IMR-90 (cell line): ENCODE measurements at regions not wholly inside any gene's neighbourhood (a gene's known extent, or its start where the extent isn't known, plus 50 kb on each side); places are given as distances from the start of the nearest gene placed in this dataset.

Experiments used
- ATAC-seq: fragments of 200-7000 bp; cut with Tn5 transposase; 2 replicates; pipeline ENCODE4 v1.9.1; 2020; ENCODE audit warnings: low read depth, mild to moderate bottlenecking, moderate library complexity
- BruUV-seq: library from RNA; stranded (reverse); fragments of 400-500 nt; replicated peaks from 2 replicates; lab custom pipeline; 2021; lab: Mats Ljungman, UMichigan
- CTCF ChIA-PET: fragments of 300-600 bp; formaldehyde crosslinking; extraction: SDS; loops from one replicate; lab custom pipeline; 2021; ENCODE audit warnings: antibody characterized with exemption; lab: Yijun Ruan, JAX
- POLR2A ChIA-PET: fragments of 300-600 bp; sonication (Branson Sonifier 250); formaldehyde crosslinking; loops from one replicate; lab custom pipeline; 2022; ENCODE audit warnings: antibody characterized with exemption; ENCODE audit not compliant: unreplicated experiment; lab: Charles Lee
- DNase-seq: peaks from one replicate; pipeline ENCODE4 v3.0.0; 2013
- H2AFZ ChIP-seq: replicated peaks from 2 replicates; pipeline ENCODE3; 2013; ENCODE audit warnings: low read length, mild to moderate bottlenecking; ENCODE audit not compliant: poor library complexity
- H2AK5ac ChIP-seq: 2 replicates; pipeline ENCODE4 v1.6.1; 2013; ENCODE audit warnings: low read depth, low read length, inconsistent platforms
- H2AK9ac ChIP-seq: replicated peaks from 2 replicates; pipeline ENCODE3; 2013; ENCODE audit warnings: mild to moderate bottlenecking, low read depth, low read length, moderate library complexity; ENCODE audit not compliant: poor library complexity
- H2BK120ac ChIP-seq: 2 replicates; pipeline ENCODE4 v1.6.1; 2013; ENCODE audit warnings: low read depth, low read length, inconsistent platforms
- H2BK15ac ChIP-seq: 3 replicates; pipeline ENCODE4 v1.6.1; 2013; ENCODE audit warnings: low read depth, low read length, inconsistent platforms
- H2BK20ac ChIP-seq: 2 replicates; pipeline ENCODE4 v1.6.1; 2013; ENCODE audit warnings: low read depth, mild to moderate bottlenecking, inconsistent platforms, low read length, moderate library complexity
- H2BK5ac ChIP-seq: 2 replicates; pipeline ENCODE4 v1.6.1; 2013; ENCODE audit warnings: mild to moderate bottlenecking, low read depth, low read length, inconsistent platforms; ENCODE audit not compliant: poor library complexity, severe bottlenecking
- H3K14ac ChIP-seq: replicated peaks from 2 replicates; pipeline ENCODE4 v1.6.1; 2013; ENCODE audit warnings: low read depth, low read length, inconsistent platforms
- H3K18ac ChIP-seq: 2 replicates; pipeline ENCODE4 v1.6.1; 2013; ENCODE audit warnings: low read depth, low read length, control low read depth
- H3K23ac ChIP-seq: 2 replicates; pipeline ENCODE4 v1.6.1; 2013; ENCODE audit warnings: low read depth, low read length, inconsistent platforms
- H3K27ac ChIP-seq: 2 replicates; pipeline ENCODE4 v1.5.1; 2013; ENCODE audit warnings: mild to moderate bottlenecking, control low read depth, low read length; ENCODE audit not compliant: insufficient read depth
- H3K27me3 ChIP-seq: 2 replicates; pipeline ENCODE4 v1.6.1; 2013; ENCODE audit warnings: low read length; ENCODE audit not compliant: control insufficient read depth, insufficient read depth
- H3K36me3 ChIP-seq: 2 replicates; pipeline ENCODE4 v1.6.1; 2013; ENCODE audit warnings: low read length, mixed read lengths; ENCODE audit not compliant: control insufficient read depth, insufficient read depth
- H3K4ac ChIP-seq: 2 replicates; pipeline ENCODE4 v1.6.1; 2013; ENCODE audit warnings: low read depth, low read length, inconsistent platforms
- H3K4me1 ChIP-seq: 2 replicates; pipeline ENCODE4 v1.6.1; 2013; ENCODE audit warnings: low read length, mixed read lengths; ENCODE audit not compliant: control insufficient read depth, insufficient read depth
- H3K4me2 ChIP-seq: 2 replicates; pipeline ENCODE4 v1.6.1; 2013; ENCODE audit warnings: low read depth, mild to moderate bottlenecking, control low read depth, low read length, moderate library complexity
- H3K4me3 ChIP-seq: 2 replicates; pipeline ENCODE4 v1.5.1; 2013; ENCODE audit warnings: low read depth, mild to moderate bottlenecking, control low read depth, low read length, moderate library complexity; ENCODE audit not compliant: insufficient read depth
- H3K56ac ChIP-seq: 2 replicates; pipeline ENCODE4 v1.6.1; 2013; ENCODE audit warnings: low read length, inconsistent platforms; ENCODE audit not compliant: insufficient read depth; ENCODE audit errors: extremely low read depth
- H3K79me1 ChIP-seq, 2 experiments: 2 replicates each; pipeline ENCODE4 v1.6.1; 2013; ENCODE audit warnings: low read length in 2 of 2, inconsistent platforms in 1 of 2, low read depth in 1 of 2
- H3K9ac ChIP-seq: 2 replicates; pipeline ENCODE4 v1.6.1; 2013; ENCODE audit warnings: low read depth, low read length, control low read depth
- H3K9me1 ChIP-seq: 2 replicates; pipeline ENCODE4 v1.6.1; 2013; ENCODE audit warnings: low read length, inconsistent platforms; ENCODE audit not compliant: insufficient read depth
- H3K9me3 ChIP-seq: 2 replicates; pipeline ENCODE4 v1.6.1; 2013; ENCODE audit warnings: low read length; ENCODE audit not compliant: control insufficient read depth, insufficient read depth
- H4K20me1 ChIP-seq: 2 replicates; pipeline ENCODE4 v1.6.1; 2013; ENCODE audit warnings: low read length, inconsistent platforms; ENCODE audit not compliant: insufficient read depth
- H4K5ac ChIP-seq: 2 replicates; pipeline ENCODE4 v1.6.1; 2013; ENCODE audit warnings: mild to moderate bottlenecking, low read depth, low read length, control low read depth
- H4K8ac ChIP-seq, 2 experiments: 2 replicates each; pipeline ENCODE4 v1.6.1; 2013; ENCODE audit warnings: low read depth in 2 of 2, low read length in 2 of 2, control low read depth in 1 of 2, inconsistent platforms in 1 of 2
- H4K91ac ChIP-seq: 2 replicates; pipeline ENCODE4 v1.6.1; 2013; ENCODE audit warnings: low read depth, low read length, inconsistent platforms; ENCODE audit not compliant: insufficient read depth
- BHLHE40 ChIP-seq: fragments of 150-350 bp; IDR thresholded peaks from 2 replicates; pipeline ENCODE4 v1.6.1; 2016; ENCODE audit warnings: mild to moderate bottlenecking, low read depth, low read length
- CHD1 ChIP-seq: IDR thresholded peaks from 2 replicates; pipeline ENCODE4 v1.6.1; 2012; ENCODE audit warnings: low read depth, low read length, improper control_type of control experiment
- FOS ChIP-seq: fragments of 150-350 bp; IDR thresholded peaks from 2 replicates; pipeline ENCODE4 v1.6.1; 2016; ENCODE audit warnings: low read depth, low read length
- NFE2L2 ChIP-seq: fragments of 150-350 bp; IDR thresholded peaks from 2 replicates; pipeline ENCODE4 v1.6.1; 2016; ENCODE audit warnings: low read depth, mild to moderate bottlenecking, low read length
- RCOR1 ChIP-seq: IDR thresholded peaks from 2 replicates; pipeline ENCODE4 v1.6.1; 2012; ENCODE audit warnings: mild to moderate bottlenecking, low read length, improper control_type of control experiment; ENCODE audit not compliant: insufficient replicate concordance
- WGBS, 2 experiments: methylation state at CpG; one replicate each; pipeline versions ENCODE4 v1.1.5 to v1.1.7; 2013; ENCODE audit warnings: missing lambda C conversion rate in 2 of 2; ENCODE audit not compliant: insufficient read length in 1 of 2; ENCODE audit errors: extremely low coverage in 2 of 2; 5-methylcytosine and 5-hydroxymethylcytosine counted together
- dilution Hi-C: fragments of 300-500 bp; cut with HindIII; formaldehyde crosslinking; loops from one replicate; pipeline ENCODE4 v1.14.3; 2018; ENCODE audit warnings: low sequenced_read_pairs; ENCODE audit not compliant: unreplicated experiment
- in situ Hi-C: fragments of 300-500 bp; cut with MboI; formaldehyde crosslinking; loops from 3 replicates; pipeline ENCODE4 v1.14.3; 2019; ENCODE audit warnings: low sequenced_read_pairs, inconsistent platforms, mixed read lengths
- intact Hi-C: fragments of 100-400 bp; cut with micrococcal nuclease; formaldehyde crosslinking; loops from 2 replicates; pipeline ENCODE4 v1.10.0; 2022
- TF ChIP-seq, protein P1 (sequence below): fragments of 150-350 bp; IDR thresholded peaks from 2 replicates; pipeline ENCODE4 v1.6.1; 2017; ENCODE audit warnings: mild to moderate bottlenecking, antibody characterized with exemption, low read length, low read depth

DNA sequence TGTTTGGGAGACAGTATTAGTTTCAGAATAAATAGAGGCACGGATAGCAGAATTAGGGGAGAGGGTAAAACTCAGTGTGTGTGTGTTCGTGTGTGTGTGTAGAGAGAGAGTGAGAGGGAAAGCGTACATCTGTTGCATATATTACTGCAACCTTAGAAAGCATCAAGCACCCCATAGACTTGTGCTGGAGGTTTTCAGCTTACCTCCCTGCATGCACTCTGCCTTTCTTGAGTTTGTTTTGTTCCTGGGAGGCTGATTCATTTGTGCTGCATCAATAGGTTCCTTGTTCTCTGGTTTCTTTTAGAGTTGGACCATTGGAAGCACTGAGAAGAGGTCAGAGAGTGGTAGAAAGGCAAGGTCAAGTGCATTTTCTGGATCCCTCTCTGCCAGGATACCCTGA, 104.4 kb upstream of the KCNK1 start:
- ChIA-PET POLR2A (no interaction called here), CTCF (interaction anchor here (0.6 kb wide), 2 partner anchors 68 to 1237 kb away, joined by 3 to 4 read pairs; no protein-coding TSS in a partner anchor)
- H2BK15ac ChIP-seq, result no peak overlapping the region
- H3K14ac ChIP-seq, result no peak overlapping the region
- H3K4me1 ChIP-seq, result no peaks in the 10 kb centered on the region
- no peaks in the 10 kb centered on the region for H3K9me1 ChIP-seq
- H3K9ac ChIP-seq, result no peak overlapping the region
- TF ChIP-seq, protein P1, sequence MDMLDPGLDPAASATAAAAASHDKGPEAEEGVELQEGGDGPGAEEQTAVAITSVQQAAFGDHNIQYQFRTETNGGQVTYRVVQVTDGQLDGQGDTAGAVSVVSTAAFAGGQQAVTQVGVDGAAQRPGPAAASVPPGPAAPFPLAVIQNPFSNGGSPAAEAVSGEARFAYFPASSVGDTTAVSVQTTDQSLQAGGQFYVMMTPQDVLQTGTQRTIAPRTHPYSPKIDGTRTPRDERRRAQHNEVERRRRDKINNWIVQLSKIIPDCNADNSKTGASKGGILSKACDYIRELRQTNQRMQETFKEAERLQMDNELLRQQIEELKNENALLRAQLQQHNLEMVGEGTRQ, result no peak
- TF ChIP-seq FOS, result no peak
- no peak for TF ChIP-seq RCOR1
- TF ChIP-seq BHLHE40, result no peak
- no peak for TF ChIP-seq CHD1
- TF ChIP-seq NFE2L2, result no peak
- no peaks in the 10 kb centered on the region for H4K20me1 ChIP-seq
- DNase-seq (no peak), ATAC-seq (no peak)
- no peak overlapping the region for H2BK120ac ChIP-seq
- no peak overlapping the region for H2AK5ac ChIP-seq
- no peaks in the 10 kb centered on the region for H3K27me3 ChIP-seq
- no peak overlapping the region for H2BK20ac ChIP-seq
- H4K5ac ChIP-seq, result no peak overlapping the region
- H3K79me1 ChIP-seq, result no peaks in the 10 kb centered on the region
- H3K4ac ChIP-seq, result no peak overlapping the region
- no peak overlapping the region for H2AFZ ChIP-seq
- no peak overlapping the region for H3K27ac ChIP-seq
- WGBS, 2 experiments, result no CpG with 5 or more reads among the region's 3 CpGs
- H2AK9ac ChIP-seq, result no peak overlapping the region
- H4K91ac ChIP-seq, result no peak overlapping the region
- H3K36me3 ChIP-seq, result no peaks in the 10 kb centered on the region
- in situ Hi-C loops, result no loop called here
- H3K9me3 ChIP-seq, result peaks cover 7% of the 10 kb centered on the region
- no peak overlapping the region for H2BK5ac ChIP-seq
- dilution Hi-C loops, result no loop called here
- H4K8ac ChIP-seq, result no peak overlapping the region
- H3K4me3 ChIP-seq, result no peak overlapping the region
- BruUV-seq, result no TSS peak
- H3K56ac ChIP-seq, result no peak overlapping the region
- intact Hi-C loops, result no loop called here
- H3K18ac ChIP-seq, result no peak overlapping the region
- no peak overlapping the region for H3K23ac ChIP-seq
- no peak overlapping the region for H3K4me2 ChIP-seq
